Right atrium auricular region (tissue), 2 donors: ENCODE measurements at regions not wholly inside any gene's neighbourhood (a gene's known extent, or its start where the extent isn't known, plus 50 kb on each side); places are given as distances from the start of the nearest gene placed in this dataset.
"Not testable (repeated sequence)": the region's sequence is repeated elsewhere in the genome, so short reads cannot be mapped to it uniquely, and the experiment has no call there.

Experiments used
- DNase-seq: peaks from one replicate; pipeline ENCODE4 v3.0.0-alpha.2; 2019; ENCODE audit warnings: low spot score
- H3K27ac ChIP-seq, 2 donors: fragments of 200-600 bp; sonication (generic); 1 replicate in 1 of 2; 2 replicates in 1 of 2; pipeline ENCODE4 v1.5.1; 2016 to 2019
- H3K27me3 ChIP-seq, 2 donors: fragments of 200-600 bp; sonication (generic); one replicate each; pipeline versions ENCODE4 v1.5.1 to v1.6.0; 2017 to 2019
- H3K36me3 ChIP-seq: fragments of 200-600 bp; sonication (generic); one replicate; pipeline ENCODE4 v1.5.1; 2016
- H3K4me1 ChIP-seq, 2 donors: fragments of 200-600 bp; sonication (generic); one replicate each; pipeline versions ENCODE4 v1.5.1 to v1.6.0; 2017 to 2019
- H3K4me3 ChIP-seq, 2 donors: fragments of 200-600 bp; sonication (generic); 1 replicate in 1 of 2; 2 replicates in 1 of 2; pipeline ENCODE4 v1.5.1; 2017 to 2019; ENCODE audit warnings: mild to moderate bottlenecking in 1 of 2, moderate library complexity in 1 of 2
- H3K9me3 ChIP-seq, 2 donors: fragments of 200-600 bp; sonication (generic); one replicate each; pipeline ENCODE4 v1.5.1; 2019
- CTCF ChIP-seq, 2 donors: fragments of 200-600 bp; sonication (generic); IDR thresholded peaks; one replicate each; pipeline ENCODE4 v1.5.1; 2019; ENCODE audit warnings: antibody characterized with exemption in 2 of 2

- no peak for DNase-seq
- H3K4me1 ChIP-seq, result no peaks in the 10 kb centered on the region
- no peaks in the 10 kb centered on the region for H3K27me3 ChIP-seq
- H3K4me3 ChIP-seq, result no peak overlapping the region
- H3K9me3 ChIP-seq, result no peaks in the 10 kb centered on the region
- H3K36me3 ChIP-seq, result no peaks in the 10 kb centered on the region
- no peak overlapping the region for H3K27ac ChIP-seq
- no peak for TF ChIP-seq CTCF (IDR thresholded peaks at IDR 0.05)
Measured at GRCh38 chr18:54453996-54454395, 96.3 kb downstream of the C18orf54 start.

GRCh38 chr18:54465502-54465901 lies 107.8 kb downstream of the C18orf54 start:
- Histone ChIP-seq H3K9me3 (no peaks in the 10 kb centered on the region), H3K4me3 (no peak overlapping the region), H3K36me3 (no peaks in the 10 kb centered on the region), H3K4me1 (no peaks in the 10 kb centered on the region), H3K27ac (no peak overlapping the region), H3K27me3 (no peaks in the 10 kb centered on the region)
- TF ChIP-seq CTCF (IDR thresholded peaks at IDR 0.05), result no peak
- DNase-seq, result no peak

- no peak overlapping the region for H3K27ac ChIP-seq
- no peaks in the 10 kb centered on the region for H3K27me3 ChIP-seq
- H3K9me3 ChIP-seq, result no peaks in the 10 kb centered on the region
- no peaks in the 10 kb centered on the region for H3K4me1 ChIP-seq
- no peaks in the 10 kb centered on the region for H3K36me3 ChIP-seq
- TF ChIP-seq CTCF (IDR thresholded peaks at IDR 0.05), result no peak
- no peak for DNase-seq
- H3K4me3 ChIP-seq, result no peak overlapping the region
Measured at GRCh38 chr18:54466248-54467005, 108.7 kb downstream of the C18orf54 start.

DNA sequence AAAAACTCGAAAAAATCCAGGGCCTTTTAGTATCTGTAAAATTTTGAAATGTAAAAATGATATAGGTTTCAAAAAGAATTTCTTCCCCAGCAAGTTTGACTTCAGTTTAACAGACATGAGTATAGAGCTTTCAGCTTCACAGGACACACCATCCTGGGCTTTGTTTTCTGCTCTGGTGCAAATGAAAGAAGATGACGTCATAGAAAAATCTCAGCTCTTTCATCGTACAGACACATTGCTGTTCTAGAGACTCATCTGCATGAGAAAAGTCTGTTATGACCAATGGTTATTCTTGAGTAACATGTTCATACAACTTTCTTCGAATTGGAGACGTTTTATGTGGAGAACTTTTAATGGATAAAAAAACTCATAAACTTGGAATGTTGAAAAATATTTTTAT lies 111.7 kb upstream of the DYNAP start:
- Histone ChIP-seq H3K27ac (no peak overlapping the region), H3K4me3 (no peak overlapping the region), H3K27me3 (no peaks in the 10 kb centered on the region), H3K9me3 (no peaks in the 10 kb centered on the region), H3K36me3 (no peaks in the 10 kb centered on the region), H3K4me1 (no peaks in the 10 kb centered on the region)
- no peak for DNase-seq
- no peak for TF ChIP-seq CTCF (IDR thresholded peaks at IDR 0.05)

DNA sequence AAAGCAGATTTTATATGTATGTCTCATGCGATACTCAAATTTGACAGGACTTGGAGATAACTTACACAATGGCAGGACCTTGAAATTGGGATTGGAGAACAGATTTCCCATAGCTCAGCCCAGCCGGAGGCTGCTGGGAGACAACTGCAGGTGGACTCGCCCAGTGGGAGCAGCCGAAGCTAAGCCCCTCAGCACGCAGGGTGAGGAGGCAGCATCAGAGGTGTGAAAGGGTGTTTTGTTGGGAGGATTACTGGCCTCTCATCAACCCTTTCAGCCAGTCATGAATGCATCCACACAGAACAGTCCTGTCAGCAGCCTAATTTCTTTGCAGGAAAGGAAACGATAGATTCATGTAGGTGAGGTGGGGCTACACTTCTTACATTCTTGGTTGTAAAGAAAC lies 110.4 kb upstream of the DYNAP start:
- Histone ChIP-seq H3K9me3 (no peaks in the 10 kb centered on the region), H3K27me3 (no peaks in the 10 kb centered on the region), H3K4me3 (no peak overlapping the region), H3K27ac (no peak overlapping the region), H3K4me1 (no peaks in the 10 kb centered on the region), H3K36me3 (no peaks in the 10 kb centered on the region)
- no peak for TF ChIP-seq CTCF (IDR thresholded peaks at IDR 0.05)
- DNase-seq, result no peak

- H3K36me3 ChIP-seq, H3K9me3 ChIP-seq, H3K4me3 ChIP-seq, H3K27me3 ChIP-seq, DNase-seq, H3K27ac ChIP-seq, H3K4me1 ChIP-seq: not testable (repeated sequence)
Measured at GRCh38 chr18:54502451-54502850, 88.6 kb upstream of the DYNAP start.
